ENCODE measurements at regions not wholly inside any gene's neighbourhood (a gene's known extent, or its start where the extent isn't known, plus 50 kb on each side); places are given as distances from the start of the nearest gene placed in this dataset.

DNA sequence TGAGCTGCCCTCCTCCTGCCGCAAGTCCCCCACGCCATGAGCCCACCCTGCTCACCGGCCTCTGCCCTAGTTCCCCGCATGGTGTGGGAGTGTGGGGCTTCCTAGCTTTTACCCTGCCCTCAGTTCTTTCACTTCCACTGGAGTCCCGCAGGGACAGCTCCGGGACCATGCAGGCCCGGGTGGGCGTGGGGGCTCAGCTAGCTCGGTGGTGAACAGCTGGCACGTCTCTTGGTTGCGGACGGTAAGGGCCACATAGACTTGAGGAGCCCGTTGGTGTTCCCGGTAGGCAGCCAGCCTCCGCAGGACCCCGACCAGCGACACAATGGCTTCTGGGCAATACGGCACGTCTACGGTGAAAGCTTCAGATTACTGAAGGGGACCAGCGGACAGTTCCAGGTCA, 108.9 kb upstream of the CCZ1B start:
- no peak for TF ChIP-seq POLR2AphosphoS5 (IDR thresholded peaks at IDR 0.05)
- TF ChIP-seq EP300 (conservative IDR thresholded peaks at IDR 0.05; ENCODE audit: poor library complexity, severe bottlenecking): no peak
- TF ChIP-seq, protein P1, sequence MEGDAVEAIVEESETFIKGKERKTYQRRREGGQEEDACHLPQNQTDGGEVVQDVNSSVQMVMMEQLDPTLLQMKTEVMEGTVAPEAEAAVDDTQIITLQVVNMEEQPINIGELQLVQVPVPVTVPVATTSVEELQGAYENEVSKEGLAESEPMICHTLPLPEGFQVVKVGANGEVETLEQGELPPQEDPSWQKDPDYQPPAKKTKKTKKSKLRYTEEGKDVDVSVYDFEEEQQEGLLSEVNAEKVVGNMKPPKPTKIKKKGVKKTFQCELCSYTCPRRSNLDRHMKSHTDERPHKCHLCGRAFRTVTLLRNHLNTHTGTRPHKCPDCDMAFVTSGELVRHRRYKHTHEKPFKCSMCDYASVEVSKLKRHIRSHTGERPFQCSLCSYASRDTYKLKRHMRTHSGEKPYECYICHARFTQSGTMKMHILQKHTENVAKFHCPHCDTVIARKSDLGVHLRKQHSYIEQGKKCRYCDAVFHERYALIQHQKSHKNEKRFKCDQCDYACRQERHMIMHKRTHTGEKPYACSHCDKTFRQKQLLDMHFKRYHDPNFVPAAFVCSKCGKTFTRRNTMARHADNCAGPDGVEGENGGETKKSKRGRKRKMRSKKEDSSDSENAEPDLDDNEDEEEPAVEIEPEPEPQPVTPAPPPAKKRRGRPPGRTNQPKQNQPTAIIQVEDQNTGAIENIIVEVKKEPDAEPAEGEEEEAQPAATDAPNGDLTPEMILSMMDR (IDR thresholded peaks at IDR 0.05; ENCODE audit: poor library complexity, severe bottlenecking): no peak
